SK-MEL-5 (cell line): ENCODE measurements at regions not wholly inside any gene's neighbourhood (a gene's known extent, or its start where the extent isn't known, plus 50 kb on each side); places are given as distances from the start of the nearest gene placed in this dataset.

Experiments
- DNase-seq: peaks from one replicate; pipeline ENCODE4 v3.0.0-alpha.2; 2016; ENCODE audit warnings: low read depth, low spot score
- in situ Hi-C: cut with HindIII; loops from 2 replicates; pipeline ENCODE4 v1.10.0; 2016; ENCODE audit warnings: low sequenced_read_pairs, high pct_unique_total_duplicates, low pct_unique_long_range_greater_than_20kb

- in situ Hi-C loops, result no loop called here
- no peak for DNase-seq
These were observed 529.6 kb downstream of the PSAT1 start for GRCh38 chr9:78826527-78826926.

DNA sequence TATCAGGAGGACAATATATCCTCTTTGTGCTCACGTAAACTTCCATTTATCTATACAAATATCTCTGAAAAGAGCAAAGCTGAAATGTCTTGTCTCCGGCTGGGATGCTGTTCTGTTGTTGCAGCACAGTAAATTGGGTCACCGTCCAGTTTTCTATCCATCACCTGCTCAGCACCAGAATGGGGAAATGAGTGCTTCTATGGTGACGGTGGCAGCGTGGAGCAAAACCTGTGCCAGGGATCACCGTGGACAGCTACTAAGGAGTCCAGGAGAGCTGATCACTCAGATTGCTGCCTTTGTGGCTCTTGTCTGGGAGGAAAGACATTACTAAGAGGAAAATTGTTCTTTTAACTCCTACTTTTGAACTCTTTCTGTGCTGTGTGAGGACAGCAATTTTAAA, 531.6 kb downstream of the PSAT1 start:
- in situ Hi-C loops, result no loop called here
- no peak for DNase-seq

- in situ Hi-C loops, result no loop called here
- no peak for DNase-seq
These were observed 533.4 kb downstream of the PSAT1 start for GRCh38 chr9:78830301-78830700.

DNA sequence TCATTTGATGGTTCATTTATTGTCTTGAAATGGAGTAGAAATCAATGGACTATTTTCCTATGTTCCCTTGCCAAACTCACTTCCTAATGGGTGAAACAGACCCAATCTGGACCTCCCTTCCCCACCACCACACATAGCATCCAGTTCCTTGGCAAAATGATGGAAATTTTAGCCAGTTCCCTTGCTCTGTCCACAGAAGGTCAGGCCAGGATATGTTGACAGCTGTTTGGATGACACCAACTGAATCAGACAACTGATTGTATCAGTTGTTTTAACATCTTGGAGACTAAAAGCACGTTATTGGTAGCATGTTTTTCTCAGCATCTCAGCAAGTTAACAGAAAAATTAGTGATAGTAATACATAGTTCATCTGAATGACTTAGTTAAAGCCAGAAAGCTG, 534.8 kb downstream of the PSAT1 start:
- in situ Hi-C loops, result no loop called here
- DNase-seq, result no peak

DNA sequence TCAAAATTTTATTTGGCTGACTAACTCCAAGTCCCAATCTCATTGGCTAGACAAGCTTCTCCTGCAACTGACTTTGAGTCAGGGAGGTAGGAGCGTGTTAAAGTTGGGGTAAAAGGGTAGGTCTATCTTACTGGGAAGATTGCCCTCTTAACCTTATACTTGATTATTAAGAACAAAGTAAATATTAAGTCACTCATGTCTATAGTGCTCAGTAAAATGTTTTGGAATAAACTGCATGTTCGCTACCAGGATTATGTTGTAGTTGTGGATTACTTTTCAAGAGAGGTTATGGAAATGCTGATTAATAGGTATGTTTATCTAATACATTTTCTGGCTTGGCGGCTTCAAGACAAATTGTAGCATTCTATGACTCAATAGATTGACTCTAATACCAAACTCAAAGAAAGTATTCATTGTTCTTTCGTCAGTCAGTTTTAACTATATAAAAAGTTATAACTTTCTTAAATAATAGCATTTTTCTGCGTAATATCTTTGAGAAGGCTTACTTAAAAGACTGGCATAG, 539.1 kb downstream of the PSAT1 start:
- in situ Hi-C loops, result no loop called here
- DNase-seq, result no peak

DNA sequence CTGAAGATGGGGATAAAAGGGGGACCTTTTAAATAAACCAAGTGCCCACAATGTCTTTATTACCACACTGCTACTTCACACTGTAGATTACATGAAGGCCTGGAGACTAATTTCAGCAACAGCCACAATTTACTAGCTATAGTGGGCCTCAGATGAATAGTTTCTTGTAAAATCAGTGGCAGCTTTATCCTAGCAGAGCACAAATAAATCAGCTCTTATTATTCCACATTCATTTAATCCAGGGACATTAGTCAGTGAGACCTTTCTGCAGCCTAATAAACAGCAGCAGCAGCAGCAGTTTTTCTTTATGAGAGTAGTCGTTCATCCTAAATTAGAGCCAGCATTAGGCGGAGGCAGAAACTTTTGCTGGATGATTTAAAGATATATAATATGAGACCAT, 542.3 kb downstream of the PSAT1 start:
- in situ Hi-C loops, result no loop called here
- DNase-seq, result no peak

GRCh38 chr9:78848061-78848460, 551.1 kb downstream of the PSAT1 start:
- DNase-seq, result no peak
- in situ Hi-C loops, result no loop called here

DNA sequence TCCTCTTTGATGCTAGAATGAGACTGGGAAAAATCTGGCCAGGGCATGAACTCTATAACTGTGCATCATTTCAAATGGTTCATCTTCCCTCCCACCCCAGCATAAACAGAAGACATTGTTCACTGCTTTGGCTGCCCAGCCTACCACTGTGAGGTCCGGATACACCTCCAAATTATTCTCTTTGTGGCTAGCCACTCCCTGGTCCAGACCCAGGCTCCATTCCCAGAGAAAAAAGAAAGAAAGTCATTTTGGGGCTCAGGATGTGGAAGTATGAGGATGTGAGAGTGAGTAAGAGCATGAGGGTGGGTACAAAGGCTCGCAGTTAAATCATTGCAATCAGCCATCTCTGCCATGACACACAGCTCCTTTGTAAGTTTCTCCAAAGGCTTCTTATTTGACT, 559.2 kb downstream of the PSAT1 start:
- in situ Hi-C loops, result no loop called here
- peak; percentile 3 for DNase-seq

DNA sequence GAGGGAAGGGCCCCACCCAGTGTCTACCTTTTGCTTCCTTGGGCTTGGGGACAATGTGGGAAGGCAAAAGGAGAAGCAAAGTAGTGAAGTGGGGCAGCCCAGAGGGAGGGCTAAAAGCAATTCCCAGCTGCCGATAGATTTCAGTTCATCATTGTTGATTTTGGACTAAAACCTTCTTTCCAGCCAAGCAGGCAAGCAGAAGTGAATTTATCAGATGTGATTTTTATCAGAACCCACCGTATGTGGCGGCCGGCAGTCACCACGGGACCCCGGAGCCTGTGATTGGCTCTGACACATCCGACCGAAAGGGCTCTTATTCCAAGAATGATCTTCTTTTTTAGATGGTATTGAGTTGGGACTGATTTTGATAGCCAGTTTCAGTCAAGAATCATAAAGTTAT, 559.9 kb downstream of the PSAT1 start:
- in situ Hi-C loops, result no loop called here
- no peak for DNase-seq

- in situ Hi-C loops, result no loop called here
- no peak for DNase-seq
These were observed 560.7 kb downstream of the PSAT1 start for GRCh38 chr9:78857373-78858225.

GRCh38 chr9:78858266-78858665, 561.3 kb downstream of the PSAT1 start:
- no peak for DNase-seq
- in situ Hi-C loops, result no loop called here

- in situ Hi-C loops, result no loop called here
- DNase-seq, result peak; percentile 44
These were observed 564.0 kb downstream of the PSAT1 start for GRCh38 chr9:78860801-78861475.

GRCh38 chr9:78863531-78863930, 566.6 kb downstream of the PSAT1 start:
- no peak for DNase-seq
- in situ Hi-C loops, result no loop called here

DNA sequence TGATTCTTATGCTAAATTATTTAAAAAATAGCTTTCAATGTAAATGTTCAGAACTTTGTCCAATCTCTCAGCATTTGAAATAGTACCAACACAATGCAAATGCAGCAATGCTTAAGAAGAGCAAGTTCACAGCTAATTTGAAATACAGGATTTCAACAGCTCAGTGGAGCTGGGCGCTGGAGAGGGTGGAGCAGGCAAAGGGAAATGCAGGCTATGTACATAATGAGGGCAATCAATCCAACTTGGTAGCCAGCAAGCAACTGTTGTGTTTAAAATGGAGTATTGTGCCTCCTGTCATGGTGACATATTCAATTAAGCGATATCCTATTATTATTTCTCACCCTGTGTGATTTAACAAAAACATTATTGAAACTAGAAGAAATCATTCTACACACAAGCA, 568.8 kb downstream of the PSAT1 start:
- DNase-seq, result no peak
- in situ Hi-C loops, result no loop called here

- no peak for DNase-seq
- in situ Hi-C loops, result no loop called here
These were observed 569.5 kb downstream of the PSAT1 start for GRCh38 chr9:78866207-78867132.

- no peak for DNase-seq
- in situ Hi-C loops, result no loop called here
These were observed 574.1 kb downstream of the PSAT1 start for GRCh38 chr9:78871086-78871451.

DNA sequence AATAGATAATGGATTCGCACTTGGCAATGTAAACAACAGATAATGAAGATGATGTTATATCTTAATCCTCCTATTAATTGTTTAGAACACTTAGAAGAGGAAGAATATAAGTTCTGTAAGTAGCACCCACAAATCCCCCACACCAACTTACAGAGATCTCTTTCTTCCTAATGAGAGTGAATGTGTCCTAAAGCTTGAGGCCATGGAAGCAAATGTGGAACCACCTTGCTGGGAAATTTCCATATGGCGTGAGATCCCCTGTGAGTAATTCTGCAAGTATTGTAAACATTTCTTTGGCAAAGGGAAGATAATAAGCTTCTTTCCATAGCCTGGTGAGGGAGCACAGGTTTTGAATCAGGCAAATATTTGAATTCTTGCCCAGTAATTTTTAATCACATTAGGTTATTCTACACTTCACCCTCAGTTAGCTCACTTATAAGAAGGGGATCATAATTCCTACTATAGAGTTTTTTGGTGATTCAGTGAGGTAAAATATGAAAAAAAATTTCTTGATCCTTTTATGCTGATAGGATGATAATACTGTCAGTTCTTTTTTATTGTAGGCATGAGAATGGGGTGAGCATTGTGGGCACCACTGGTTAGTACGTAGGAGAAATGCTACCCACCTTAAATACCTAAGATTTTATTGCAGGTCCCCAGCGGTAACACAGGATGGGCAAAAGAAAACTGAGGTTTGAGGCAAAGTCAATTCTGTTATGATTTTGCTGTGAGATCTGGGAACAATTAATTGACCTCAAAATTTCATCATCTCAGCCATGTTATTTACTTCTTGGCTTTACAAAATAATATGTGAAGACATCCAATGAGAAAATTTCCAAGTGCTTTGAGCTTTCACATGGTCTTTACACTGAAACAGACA, 574.8 kb downstream of the PSAT1 start:
- in situ Hi-C loops, result no loop called here

More for the DNA sequence above, 574.8 kb downstream of the PSAT1 start:
- no peak for DNase-seq
